Sigmoid colon (tissue), 6 donors: ENCODE measurements at regions not wholly inside any gene's neighbourhood (a gene's known extent, or its start where the extent isn't known, plus 50 kb on each side); places are given as distances from the start of the nearest gene placed in this dataset.

Experiments
- DNase-seq: peaks from one replicate; pipeline ENCODE4 v3.0.0-alpha.2; 2019
- H3K27ac ChIP-seq, 4 donors: fragments of 200-600 bp; sonication (generic); one replicate each; pipeline ENCODE4 v1.5.1; 2016 to 2019; ENCODE audit warnings: mild to moderate bottlenecking in 1 of 4
- H3K27me3 ChIP-seq, 3 donors: fragments of 200-600 bp; sonication (generic); one replicate each; pipeline ENCODE4 v1.5.1; 2019; ENCODE audit warnings: mild to moderate bottlenecking in 1 of 3
- H3K36me3 ChIP-seq, 4 donors: fragments of 200-600 bp; sonication (generic); one replicate each; pipeline ENCODE4 v1.5.1; 2016 to 2019
- H3K4me1 ChIP-seq, 4 donors: fragments of 200-600 bp; sonication (generic); one replicate each; pipeline ENCODE4 v1.5.1; 2017 to 2019
- H3K4me3 ChIP-seq, 4 donors: fragments of 200-600 bp; sonication (generic); one replicate each; pipeline ENCODE4 v1.5.1; 2017 to 2019; ENCODE audit warnings: mild to moderate bottlenecking in 2 of 4, moderate library complexity in 1 of 4
- H3K9me3 ChIP-seq, 4 donors: fragments of 200-600 bp in 3 of 4; sonication (generic) in 3 of 4; one replicate each; pipeline versions ENCODE4 v1.5.1 to v1.6.1; 2013 to 2019
- EP300 ChIP-seq, 4 donors: sonication (generic); formaldehyde crosslinking; IDR thresholded peaks; one replicate each; pipeline ENCODE4 v1.6.1; 2017; ENCODE audit warnings: antibody characterized with exemption in 4 of 4
- POLR2A ChIP-seq, 2 donors: fragments of 450-650 bp; IDR thresholded peaks; one replicate each; pipeline ENCODE4 v1.6.1; 2016; ENCODE audit warnings: antibody characterized with exemption in 2 of 2, mild to moderate bottlenecking in 2 of 2, moderate library complexity in 2 of 2
- POLR2AphosphoS5 ChIP-seq, 4 donors: sonication (generic); formaldehyde crosslinking; IDR thresholded peaks; one replicate each; pipeline ENCODE4 v1.6.1; 2017; ENCODE audit warnings: antibody characterized with exemption in 4 of 4
- WGBS, 2 donors: extraction: QIAGEN DNeasy Blood & Tissue Kit; methylation state at CpG; one replicate each; pipeline ENCODE4 v1.1.7; 2013; 5-methylcytosine and 5-hydroxymethylcytosine counted together
- intact Hi-C: fragments of 100-400 bp; cut with DNase I; formaldehyde crosslinking; loops from one replicate; pipeline ENCODE4 v1.15.1; 2023
- TF ChIP-seq, protein P1 (sequence below), 4 experiments: fragments of 450-650 bp in 3 of 4; fragments of 200-600 bp in 1 of 4; IDR thresholded peaks; one replicate each; pipeline ENCODE4 v1.5.1; 2016 to 2019; ENCODE audit warnings: antibody characterized with exemption in 4 of 4, mild to moderate bottlenecking in 3 of 4, moderate library complexity in 2 of 4
- donor health status: healthy with polysubstance abuse.
- donor health status: healthy.

GRCh38 chr6:78607189-78607588 is 260.2 kb upstream of the IRAK1BP1 start:
- no peak overlapping the region for H3K27ac ChIP-seq
- intact Hi-C loops, result no loop called here
- TF ChIP-seq, protein P1, sequence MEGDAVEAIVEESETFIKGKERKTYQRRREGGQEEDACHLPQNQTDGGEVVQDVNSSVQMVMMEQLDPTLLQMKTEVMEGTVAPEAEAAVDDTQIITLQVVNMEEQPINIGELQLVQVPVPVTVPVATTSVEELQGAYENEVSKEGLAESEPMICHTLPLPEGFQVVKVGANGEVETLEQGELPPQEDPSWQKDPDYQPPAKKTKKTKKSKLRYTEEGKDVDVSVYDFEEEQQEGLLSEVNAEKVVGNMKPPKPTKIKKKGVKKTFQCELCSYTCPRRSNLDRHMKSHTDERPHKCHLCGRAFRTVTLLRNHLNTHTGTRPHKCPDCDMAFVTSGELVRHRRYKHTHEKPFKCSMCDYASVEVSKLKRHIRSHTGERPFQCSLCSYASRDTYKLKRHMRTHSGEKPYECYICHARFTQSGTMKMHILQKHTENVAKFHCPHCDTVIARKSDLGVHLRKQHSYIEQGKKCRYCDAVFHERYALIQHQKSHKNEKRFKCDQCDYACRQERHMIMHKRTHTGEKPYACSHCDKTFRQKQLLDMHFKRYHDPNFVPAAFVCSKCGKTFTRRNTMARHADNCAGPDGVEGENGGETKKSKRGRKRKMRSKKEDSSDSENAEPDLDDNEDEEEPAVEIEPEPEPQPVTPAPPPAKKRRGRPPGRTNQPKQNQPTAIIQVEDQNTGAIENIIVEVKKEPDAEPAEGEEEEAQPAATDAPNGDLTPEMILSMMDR (IDR thresholded peaks at IDR 0.05), result no peak
- TF ChIP-seq EP300 (IDR thresholded peaks at IDR 0.05) (no peak), POLR2AphosphoS5 (IDR thresholded peaks at IDR 0.05) (no peak), POLR2A (IDR thresholded peaks at IDR 0.05) (no peak)
- no peak for DNase-seq
- no peaks in the 10 kb centered on the region for H3K27me3 ChIP-seq
- WGBS, 2 donors, result 95 to 97% methylated on average over 1 of the region's 1 CpG
- peaks cover 0 to 6% (median 3%) of the 10 kb centered on the region in 4 donors for H3K4me1 ChIP-seq
- H3K36me3 ChIP-seq, result no peaks in the 10 kb centered on the region
- H3K9me3 ChIP-seq, result no peaks in the 10 kb centered on the region
- H3K4me3 ChIP-seq, result no peak overlapping the region

- no peak for TF ChIP-seq POLR2AphosphoS5 (IDR thresholded peaks at IDR 0.05)
- no peak for TF ChIP-seq POLR2A (IDR thresholded peaks at IDR 0.05)
- no peak for TF ChIP-seq EP300 (IDR thresholded peaks at IDR 0.05)
- TF ChIP-seq, protein P1 (IDR thresholded peaks at IDR 0.05), result no peak
- intact Hi-C loops, result no loop called here
- H3K4me3 ChIP-seq, result no peak overlapping the region
- DNase-seq, result no peak
- peaks cover 0 to 2% (median 0%) of the 10 kb centered on the region in 4 donors for H3K4me1 ChIP-seq
- H3K36me3 ChIP-seq, result no peaks in the 10 kb centered on the region
- no peaks in the 10 kb centered on the region for H3K27me3 ChIP-seq
- WGBS, 2 donors, result 88 to 92% methylated on average over 7 of the region's 7 CpGs
- no peak overlapping the region for H3K27ac ChIP-seq
- H3K9me3 ChIP-seq, result no peaks in the 10 kb centered on the region
Measured at GRCh38 chr6:78611102-78611620, 256.2 kb upstream of the IRAK1BP1 start.

DNA sequence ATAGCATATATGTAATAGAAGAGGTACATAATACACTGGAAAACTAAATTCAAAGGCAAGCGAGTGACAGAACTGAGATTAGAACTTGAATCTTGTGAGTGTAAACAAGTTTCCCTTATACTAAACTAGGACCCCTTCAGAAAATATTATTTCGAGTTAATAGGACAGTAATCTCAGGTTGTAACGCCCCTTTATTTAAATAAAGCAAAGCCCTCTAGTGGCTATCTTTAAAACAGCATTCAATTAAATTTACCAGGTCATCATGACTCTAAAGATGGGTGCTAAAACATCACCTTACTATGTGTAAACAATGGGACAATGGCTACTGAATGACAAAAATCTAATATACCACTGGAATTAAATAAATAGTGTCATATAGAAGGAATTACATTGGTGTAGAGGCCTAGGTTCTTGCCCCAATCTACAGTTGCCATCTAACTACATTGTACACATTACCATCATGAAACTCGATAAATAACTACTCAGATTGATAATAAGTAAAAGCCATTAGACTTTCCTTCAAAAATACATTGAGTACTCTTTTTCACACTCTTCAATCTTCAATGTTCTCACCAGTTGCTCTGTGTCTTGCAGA is 255.4 kb upstream of the IRAK1BP1 start:
- no peaks in the 10 kb centered on the region for H3K36me3 ChIP-seq
- H3K27me3 ChIP-seq, result no peaks in the 10 kb centered on the region
- DNase-seq, result no peak
- no peaks in the 10 kb centered on the region for H3K4me1 ChIP-seq
- H3K9me3 ChIP-seq, result no peaks in the 10 kb centered on the region
- no peak overlapping the region for H3K27ac ChIP-seq
- TF ChIP-seq, protein P1 (IDR thresholded peaks at IDR 0.05), result peak in 1 of 4 experiments; percentile 36
- no peak for TF ChIP-seq EP300 (IDR thresholded peaks at IDR 0.05)
- TF ChIP-seq POLR2A (IDR thresholded peaks at IDR 0.05), result no peak
- 57 to 60% methylated on average over 4 of the region's 4 CpGs for WGBS, 2 donors
- no peak overlapping the region for H3K4me3 ChIP-seq
- intact Hi-C loops, result no loop called here

DNA sequence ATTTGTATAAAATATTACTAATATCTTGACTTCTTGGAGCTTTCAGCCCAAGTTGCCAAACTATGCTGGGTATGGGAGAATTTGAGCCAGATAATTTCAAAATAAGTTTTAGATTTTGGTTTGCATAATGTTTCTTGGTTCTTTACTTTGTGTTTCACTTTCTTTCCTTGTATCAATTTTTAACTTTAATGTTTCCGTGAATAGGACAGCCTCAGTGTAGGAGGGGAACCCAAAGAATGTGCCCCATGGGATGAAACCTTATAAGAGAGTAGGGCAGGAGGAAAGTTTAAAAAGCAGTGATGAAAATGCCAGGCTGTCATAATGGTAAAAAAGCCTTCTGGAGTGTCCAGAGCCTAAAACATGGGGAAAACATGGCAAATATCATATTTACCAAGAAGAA is 252.4 kb upstream of the IRAK1BP1 start:
- DNase-seq, result no peak
- H3K9me3 ChIP-seq, result no peaks in the 10 kb centered on the region
- no peaks in the 10 kb centered on the region for H3K36me3 ChIP-seq
- H3K4me3 ChIP-seq, result no peak overlapping the region
- 36 to 92% methylated on average over 1 of the region's 1 CpG for WGBS, 2 donors
- TF ChIP-seq POLR2A (IDR thresholded peaks at IDR 0.05) (no peak), POLR2AphosphoS5 (IDR thresholded peaks at IDR 0.05) (no peak), EP300 (IDR thresholded peaks at IDR 0.05) (no peak)
- TF ChIP-seq, protein P1 (IDR thresholded peaks at IDR 0.05), result no peak
- no peak overlapping the region for H3K27ac ChIP-seq
- H3K4me1 ChIP-seq, result no peaks in the 10 kb centered on the region
- no peaks in the 10 kb centered on the region for H3K27me3 ChIP-seq
- intact Hi-C loops, result no loop called here

DNA sequence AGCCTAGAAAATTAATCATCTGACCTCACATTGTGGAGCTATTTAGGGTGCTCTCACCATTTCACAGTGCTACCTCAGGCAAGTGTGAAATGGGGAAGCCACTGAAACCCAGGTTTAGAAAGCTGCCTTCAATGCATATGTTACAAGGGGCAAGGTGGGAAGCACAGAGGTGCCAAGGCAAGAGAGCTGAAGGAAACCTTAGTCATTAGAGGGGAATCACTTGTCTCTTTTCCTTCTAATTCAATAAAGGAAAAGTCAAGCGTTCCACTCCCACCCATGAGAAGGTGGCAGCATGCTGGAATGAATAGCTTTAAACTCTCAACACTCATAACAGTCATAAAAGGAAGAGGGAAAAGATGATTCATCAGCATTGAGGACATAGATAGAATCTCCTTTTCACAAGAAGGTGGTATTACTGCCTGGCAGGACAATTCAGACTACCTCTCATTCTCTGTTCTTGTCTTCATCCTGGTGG is 251.9 kb upstream of the IRAK1BP1 start:
- Histone ChIP-seq H3K4me3 (no peak overlapping the region), H3K27me3 (no peaks in the 10 kb centered on the region), H3K36me3 (no peaks in the 10 kb centered on the region), H3K4me1 (no peaks in the 10 kb centered on the region), H3K27ac (no peak overlapping the region), H3K9me3 (no peaks in the 10 kb centered on the region)
- no peak for DNase-seq
- intact Hi-C loops, result no loop called here
- TF ChIP-seq EP300 (IDR thresholded peaks at IDR 0.05) (no peak), POLR2A (IDR thresholded peaks at IDR 0.05) (no peak), POLR2AphosphoS5 (IDR thresholded peaks at IDR 0.05) (no peak)
- TF ChIP-seq, protein P1 (IDR thresholded peaks at IDR 0.05), result no peak
- WGBS, 2 donors, result 84 to 92% methylated on average over 1 of the region's 1 CpG
